Epidermal melanocyte (primary cell): ENCODE measurements at regions not wholly inside any gene's neighbourhood (a gene's known extent, or its start where the extent isn't known, plus 50 kb on each side); places are given as distances from the start of the nearest gene placed in this dataset.
A peak's percentile ranks its signal among the peaks of the same experiment; 100 is the strongest.

Source experiments
- DNase-seq: peaks from one replicate; pipeline ENCODE4 v3.0.0; 2011; ENCODE audit warnings: low spot score; ENCODE audit not compliant: insufficient read length

DNA sequence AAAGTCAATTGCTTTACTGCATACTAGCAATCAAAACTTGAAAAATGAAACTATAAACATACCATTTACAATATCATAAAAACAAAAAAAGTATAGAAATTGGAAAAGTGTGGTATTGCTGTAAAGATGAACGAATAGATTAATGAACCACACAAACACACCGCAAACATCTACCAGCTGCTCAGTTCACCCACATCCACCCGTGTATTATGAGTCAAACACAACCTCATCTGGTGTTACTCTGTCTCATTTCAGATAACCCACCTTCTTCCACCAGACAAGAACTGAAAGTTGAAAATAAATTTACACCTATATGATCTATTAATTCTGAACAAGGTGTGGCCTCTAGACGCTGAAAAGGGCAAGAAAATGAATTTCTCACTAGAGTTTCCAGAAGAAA is 53.3 kb downstream of the BLID start:
- DNase-seq: no peak

DNA sequence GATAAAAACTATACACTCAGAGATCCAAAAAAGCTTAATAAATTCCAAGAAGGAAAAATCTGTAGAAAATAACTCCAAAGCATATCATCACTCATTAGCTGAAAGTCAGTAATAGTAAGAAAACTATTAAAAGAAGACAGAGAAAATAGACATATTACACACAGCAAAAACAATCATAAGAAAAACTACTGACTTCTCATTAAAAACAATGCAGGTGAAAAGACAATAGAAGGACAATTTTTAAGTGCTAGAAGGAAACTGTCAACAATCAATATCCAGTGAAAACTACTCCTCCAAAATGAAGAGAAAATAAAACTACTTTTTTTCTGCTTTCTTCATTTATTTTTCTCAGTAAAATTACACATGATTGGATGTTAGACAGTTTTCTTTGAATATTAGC is 56.5 kb downstream of the BLID start:
- no peak for DNase-seq

DNA sequence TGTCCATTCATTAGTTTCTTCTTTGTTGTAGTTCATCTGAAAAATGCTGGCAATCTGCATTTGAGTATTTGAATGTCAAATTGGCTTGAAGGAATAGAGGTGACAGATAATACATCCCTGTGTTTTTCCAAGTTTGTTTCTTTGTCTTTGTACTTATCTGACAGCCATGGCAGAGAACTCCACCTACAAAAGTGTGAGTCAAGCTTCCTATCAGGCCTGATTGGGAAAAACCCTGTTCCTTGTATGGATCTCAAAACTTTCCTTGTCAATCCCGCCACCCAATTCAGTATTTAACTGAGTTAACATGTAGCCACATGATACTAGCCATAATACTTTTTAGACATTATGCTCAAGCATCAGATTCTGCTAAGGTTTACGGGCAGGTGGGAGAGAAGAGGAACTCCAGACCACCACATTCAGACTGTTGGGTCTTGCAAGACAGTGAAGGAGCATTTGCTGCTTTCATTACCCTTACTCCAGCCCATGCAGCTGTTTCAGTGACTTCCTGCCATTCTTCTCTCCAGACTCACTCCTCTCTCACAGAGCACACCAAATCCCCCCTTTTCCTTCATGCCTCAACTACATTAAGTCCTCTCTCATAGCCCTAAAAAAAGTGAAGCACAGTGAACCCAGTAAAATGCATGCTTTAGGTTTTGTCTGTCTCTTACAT is 65.9 kb downstream of the BLID start:
- DNase-seq: no peak

DNA sequence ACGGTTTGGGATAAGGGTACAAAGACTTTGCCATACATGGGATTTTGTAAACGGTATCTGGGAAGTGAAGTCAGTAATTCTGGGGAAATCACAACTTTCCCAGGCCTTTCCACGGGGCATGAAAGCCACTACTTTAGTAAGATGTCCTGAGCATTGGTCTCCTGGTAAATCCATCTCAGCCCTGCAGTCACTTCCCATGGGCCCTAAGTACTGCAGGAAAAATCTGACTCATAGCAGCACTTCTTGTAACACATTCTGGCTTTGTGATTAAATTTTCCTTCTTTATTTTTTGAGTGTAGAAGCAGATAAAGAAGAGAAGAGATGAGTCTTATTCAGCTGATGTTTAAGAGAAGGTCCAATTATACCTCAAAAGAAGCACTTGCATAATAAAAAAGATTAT is 67.6 kb downstream of the BLID start:
- DNase-seq: no peak

- no peak for DNase-seq
Measured at GRCh38 chr11:122046846-122047245, 69.2 kb downstream of the BLID start.

- no peak for DNase-seq
Measured at GRCh38 chr11:122046438-122046837, 69.6 kb downstream of the BLID start.

- DNase-seq: no peak
Measured at GRCh38 chr11:122045181-122045586, 70.8 kb downstream of the BLID start.

GRCh38 chr11:122044086-122044485 is 71.9 kb downstream of the BLID start:
- no peak for DNase-seq

- no peak for DNase-seq
Measured at GRCh38 chr11:122042981-122043380, 73.0 kb downstream of the BLID start.

GRCh38 chr11:122040464-122040863 is 75.6 kb downstream of the BLID start:
- DNase-seq: no peak

DNA sequence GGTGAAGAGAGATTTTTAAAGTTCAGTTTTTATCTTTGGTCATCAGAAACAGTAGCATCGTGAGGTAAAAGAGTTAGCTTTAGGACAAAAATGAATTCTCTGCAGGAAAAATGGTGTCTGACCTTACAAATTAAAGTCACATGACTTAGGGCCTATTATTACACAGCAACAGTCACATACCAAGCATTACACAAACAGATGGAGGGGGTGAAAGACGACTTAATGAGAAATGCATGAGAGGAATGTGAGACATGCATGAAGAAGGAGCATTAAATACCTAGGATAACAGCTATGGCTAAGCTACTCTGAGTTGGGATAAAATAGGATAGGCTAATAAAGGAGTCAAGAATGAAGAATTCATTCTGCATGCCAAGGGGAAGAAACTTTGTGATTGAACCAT is 77.5 kb downstream of the BLID start:
- DNase-seq: peak; percentile 32

- DNase-seq: no peak
Measured at GRCh38 chr11:122037911-122038310, 78.1 kb downstream of the BLID start.

DNA sequence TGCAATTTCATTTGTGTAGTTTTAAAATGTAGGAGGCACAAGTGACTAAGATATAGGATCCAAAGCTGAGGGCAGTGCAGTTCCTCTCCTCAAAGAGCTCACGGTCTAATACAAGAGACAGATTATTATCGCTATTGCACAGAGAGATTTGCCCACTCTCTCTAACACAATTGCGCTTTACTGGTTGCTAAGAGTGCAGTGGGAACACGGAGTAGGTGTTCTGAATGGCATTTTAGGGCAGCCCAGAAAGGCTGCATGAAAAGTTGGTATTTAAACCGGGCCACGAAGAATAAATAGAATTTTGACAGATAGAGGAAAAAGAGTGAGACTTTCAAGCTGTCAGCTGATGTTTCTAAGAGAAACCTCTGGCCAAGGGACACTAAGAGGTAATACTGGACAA is 79.5 kb downstream of the BLID start:
- DNase-seq: no peak

- no peak for DNase-seq
Measured at GRCh38 chr11:122036018-122036417, 80.0 kb downstream of the BLID start.

GRCh38 chr11:122033631-122034030 is 82.4 kb downstream of the BLID start:
- no peak for DNase-seq

DNA sequence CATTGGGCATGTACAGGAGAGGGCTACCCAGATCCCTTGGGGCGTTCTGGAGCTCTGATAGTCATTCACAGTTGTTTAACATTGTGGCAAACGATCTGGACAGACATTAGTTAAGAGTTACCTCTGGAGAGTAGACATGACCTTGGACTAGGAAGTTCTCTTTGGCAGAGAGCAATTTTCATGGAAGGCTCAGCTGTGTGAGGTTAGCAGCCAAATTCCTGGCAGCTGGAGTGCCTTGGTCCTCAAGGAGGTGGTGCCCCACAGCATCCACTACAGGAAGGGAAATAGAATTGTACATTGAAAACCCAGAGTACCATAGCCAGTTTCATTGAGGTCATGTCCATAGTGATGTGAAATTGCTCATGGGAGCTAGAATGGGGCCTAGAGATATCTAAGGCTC is 82.8 kb downstream of the BLID start:
- no peak for DNase-seq

GRCh38 chr11:122032317-122032716 is 83.7 kb downstream of the BLID start:
- no peak for DNase-seq

DNA sequence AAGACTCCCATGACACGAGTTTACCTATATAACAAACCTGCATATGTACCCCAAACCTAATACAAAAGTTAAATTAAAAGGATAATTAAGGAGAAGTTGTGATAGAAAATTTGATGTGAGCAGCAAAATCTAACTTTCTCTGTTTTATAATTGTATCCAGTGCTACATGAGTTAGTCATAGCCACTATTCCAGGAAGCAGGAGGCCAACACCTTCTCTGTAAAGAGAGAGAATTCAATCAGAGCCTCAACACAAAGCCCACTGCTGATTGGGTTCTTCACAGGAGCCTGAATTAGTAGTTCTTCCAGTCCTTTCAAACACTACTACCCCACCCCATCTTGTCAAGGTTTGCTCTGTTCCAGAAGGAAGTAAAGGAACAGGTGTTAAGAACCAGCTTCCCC is 84.2 kb downstream of the BLID start:
- DNase-seq: no peak

DNA sequence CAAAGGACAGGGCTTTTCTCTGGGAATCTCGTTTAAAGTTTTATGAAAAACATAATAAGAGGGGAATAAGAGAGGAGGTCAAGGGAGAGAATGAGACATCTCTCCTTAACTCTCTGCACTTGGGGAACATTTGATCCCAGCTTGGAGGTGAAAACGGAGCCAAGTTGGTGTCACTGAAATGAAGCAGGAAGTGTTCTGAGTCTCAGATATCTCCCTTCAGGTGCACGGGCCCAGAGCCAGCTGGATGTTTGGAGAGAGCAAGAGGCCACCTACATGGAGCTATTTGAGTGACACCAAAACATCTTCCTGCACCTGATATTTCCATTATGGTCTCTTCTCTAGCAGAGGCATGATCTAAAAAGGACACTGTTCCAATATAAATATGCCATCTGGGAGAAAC is 85.7 kb downstream of the BLID start:
- DNase-seq: no peak

DNA sequence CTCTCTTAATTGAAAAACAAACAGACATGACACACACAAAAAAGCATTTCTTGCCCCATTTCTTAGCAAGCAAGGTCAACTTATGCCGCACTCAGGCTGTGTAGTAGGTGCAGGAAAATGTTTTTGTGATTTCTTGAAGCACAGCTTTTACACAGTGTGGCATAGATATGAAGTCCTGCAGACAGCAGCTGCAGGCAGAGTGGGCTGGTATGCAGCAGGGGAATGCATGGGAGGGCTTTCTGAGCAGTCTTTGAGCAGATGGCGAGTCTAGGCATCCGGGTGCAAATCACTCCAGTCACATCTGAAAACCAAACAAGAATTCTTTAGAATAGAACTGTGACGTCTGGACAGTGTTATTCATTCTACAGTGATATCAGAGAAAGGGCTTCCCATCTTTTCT is 87.5 kb downstream of the BLID start:
- DNase-seq: no peak

GRCh38 chr11:122028036-122028435 is 88.0 kb downstream of the BLID start:
- DNase-seq: no peak

DNA sequence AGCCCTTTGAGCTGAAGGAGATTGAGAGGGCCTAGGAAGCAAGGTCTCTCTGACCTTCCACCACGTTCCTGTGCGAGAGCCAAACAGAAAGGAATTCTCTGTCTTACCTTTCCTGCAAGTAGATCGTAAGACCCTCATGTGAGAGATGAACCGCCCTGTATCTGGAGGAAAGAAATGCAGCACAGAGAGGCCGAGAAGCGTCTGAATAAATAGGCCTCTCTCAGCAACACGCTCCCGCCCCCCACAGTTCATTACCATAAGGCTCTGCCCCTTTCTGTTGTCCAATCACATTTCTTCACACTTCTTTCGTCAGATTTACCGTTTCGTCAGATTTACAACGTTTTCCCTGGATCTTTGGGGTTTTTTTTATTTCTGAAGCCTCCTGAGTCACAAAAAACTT is 90.3 kb downstream of the BLID start:
- no peak for DNase-seq

GRCh38 chr11:122024278-122024677 is 91.7 kb downstream of the BLID start:
- DNase-seq: no peak
